K562 (cell line): ENCODE measurements at regions not wholly inside any gene's neighbourhood (a gene's known extent, or its start where the extent isn't known, plus 50 kb on each side); places are given as distances from the start of the nearest gene placed in this dataset.

Experiments used
- CBX3 ChIP-seq, 2 experiments: IDR thresholded peaks; 1 replicate in 1 of 2; 2 replicates in 1 of 2; pipeline ENCODE4 v1.6.1; 2012; ENCODE audit warnings: inconsistent platforms in 2 of 2, low read length in 2 of 2, borderline replicate concordance in 1 of 2, control low read depth in 1 of 2
- CREB1 ChIP-seq, 2 experiments: sonication (generic) in 1 of 2; formaldehyde crosslinking in 1 of 2; IDR thresholded peaks; 2 replicates each; pipeline versions ENCODE4 v1.6.1 to v1.8.0; 2012 to 2022; ENCODE audit warnings: inconsistent platforms in 1 of 2, mild to moderate bottlenecking in 1 of 2, missing genetic modification reagents in 1 of 2, moderate library complexity in 1 of 2
- DDX20 ChIP-seq: fragments of 450-650 bp; IDR thresholded peaks from 2 replicates; pipeline ENCODE4 v1.6.1; 2016; ENCODE audit warnings: missing genetic modification characterization, low read depth, mild to moderate bottlenecking, missing compliant biosample characterization, moderate library complexity
- LARP7 ChIP-seq: fragments of 450-650 bp; IDR thresholded peaks from 2 replicates; pipeline ENCODE4 v1.6.1; 2016
- MED1 ChIP-seq: sonication (generic); formaldehyde crosslinking; IDR thresholded peaks from 2 replicates; pipeline ENCODE4 v1.8.1; 2023; ENCODE audit warnings: missing genetic modification reagents, borderline replicate concordance
- PYGO2 ChIP-seq: fragments of 450-650 bp; IDR thresholded peaks from 2 replicates; pipeline ENCODE4 v1.6.1; 2016; ENCODE audit warnings: mild to moderate bottlenecking, missing genetic modification characterization, moderate library complexity, missing compliant biosample characterization
- RBM34 ChIP-seq: fragments of 200-400 bp; formaldehyde crosslinking; IDR thresholded peaks from 2 replicates; pipeline ENCODE4 v1.6.1; 2018; ENCODE audit warnings: low read length, borderline replicate concordance; ENCODE audit not compliant: insufficient read depth
- SNIP1 ChIP-seq: fragments of 450-650 bp; IDR thresholded peaks from 2 replicates; pipeline ENCODE4 v1.7.1; 2017; ENCODE audit warnings: low read depth, mild to moderate bottlenecking
- SRF ChIP-seq, 2 experiments: fragments of 250-450, 450-650 bp in 1 of 2; sonication (Bioruptor Pico) in 1 of 2; sonication (generic) in 1 of 2; formaldehyde crosslinking; IDR thresholded peaks; 2 replicates each; pipeline versions ENCODE4 v1.5.0 to v1.5.1; 2020 to 2022; ENCODE audit warnings: mild to moderate bottlenecking in 1 of 2, missing genetic modification reagents in 1 of 2
- ZNF41 ChIP-seq: fragments of 250-450 bp; sonication (Bioruptor Pico); conservative IDR thresholded peaks from 2 replicates; pipeline ENCODE4 v1.4.0; 2020; ENCODE audit warnings: mild to moderate bottlenecking
- TF ChIP-seq, protein P1 (sequence below): fragments of 250-450 bp; sonication (Bioruptor Pico); IDR thresholded peaks from 2 replicates; pipeline ENCODE4 v1.4.0; 2020; ENCODE audit warnings: borderline replicate concordance
- TF ChIP-seq, protein P2 (sequence below): sonication (generic); formaldehyde crosslinking; IDR thresholded peaks from 2 replicates; pipeline ENCODE4 v1.8.0; 2022; ENCODE audit warnings: mild to moderate bottlenecking, low read depth, missing genetic modification reagents
- TF ChIP-seq, protein P3 (sequence below), 2 experiments: IDR thresholded peaks; 2 replicates each; pipeline ENCODE4 v1.6.1; 2011; ENCODE audit warnings: borderline replicate concordance in 1 of 2, control low read depth in 1 of 2, low read depth in 1 of 2, low read length in 1 of 2, mild to moderate bottlenecking in 1 of 2, mixed read lengths in 1 of 2, moderate library complexity in 1 of 2; ENCODE audit not compliant: insufficient read depth in 1 of 2, insufficient read length in 1 of 2, poor library complexity in 1 of 2, severe bottlenecking in 1 of 2; ENCODE audit errors: extremely low read depth in 1 of 2
- TF ChIP-seq, protein P4 (sequence below): fragments of 250-450 bp; sonication (Bioruptor Pico); IDR thresholded peaks from 2 replicates; pipeline ENCODE4 v1.5.1; 2021; ENCODE audit warnings: mild to moderate bottlenecking

- TF ChIP-seq, protein P1, sequence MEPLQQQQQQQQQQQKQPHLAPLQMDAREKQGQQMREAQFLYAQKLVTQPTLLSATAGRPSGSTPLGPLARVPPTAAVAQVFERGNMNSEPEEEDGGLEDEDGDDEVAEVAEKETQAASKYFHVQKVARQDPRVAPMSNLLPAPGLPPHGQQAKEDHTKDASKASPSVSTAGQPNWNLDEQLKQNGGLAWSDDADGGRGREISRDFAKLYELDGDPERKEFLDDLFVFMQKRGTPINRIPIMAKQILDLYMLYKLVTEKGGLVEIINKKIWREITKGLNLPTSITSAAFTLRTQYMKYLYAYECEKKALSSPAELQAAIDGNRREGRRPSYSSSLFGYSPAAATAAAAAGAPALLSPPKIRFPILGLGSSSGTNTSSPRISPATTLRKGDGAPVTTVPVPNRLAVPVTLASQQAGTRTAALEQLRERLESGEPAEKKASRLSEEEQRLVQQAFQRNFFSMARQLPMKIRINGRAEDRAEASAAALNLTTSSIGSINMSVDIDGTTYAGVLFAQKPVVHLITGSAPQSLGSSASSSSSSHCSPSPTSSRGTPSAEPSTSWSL (CRISPR knock-in tag): no peak
- TF ChIP-seq, protein P2, sequence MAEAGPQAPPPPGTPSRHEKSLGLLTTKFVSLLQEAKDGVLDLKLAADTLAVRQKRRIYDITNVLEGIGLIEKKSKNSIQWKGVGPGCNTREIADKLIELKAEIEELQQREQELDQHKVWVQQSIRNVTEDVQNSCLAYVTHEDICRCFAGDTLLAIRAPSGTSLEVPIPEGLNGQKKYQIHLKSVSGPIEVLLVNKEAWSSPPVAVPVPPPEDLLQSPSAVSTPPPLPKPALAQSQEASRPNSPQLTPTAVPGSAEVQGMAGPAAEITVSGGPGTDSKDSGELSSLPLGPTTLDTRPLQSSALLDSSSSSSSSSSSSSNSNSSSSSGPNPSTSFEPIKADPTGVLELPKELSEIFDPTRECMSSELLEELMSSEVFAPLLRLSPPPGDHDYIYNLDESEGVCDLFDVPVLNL (CRISPR knock-in tag): no peak
- TF ChIP-seq CREB1 (IDR thresholded peaks at IDR 0.05) (no peak), CREB1 (CRISPR knock-in tag; IDR thresholded peaks at IDR 0.05) (no peak), PYGO2 (tag) (no peak), CBX3 (IDR thresholded peaks at IDR 0.05; ENCODE audit: borderline replicate concordance in 1 of 2, low read length in 2 of 2) (no peak), MED1 (CRISPR knock-in tag) (no peak), SRF (CRISPR knock-in tag; IDR thresholded peaks at IDR 0.05) (no peak), RBM34 (no peak), SNIP1 (no peak), DDX20 (tag) (no peak), ZNF41 (no peak), LARP7 (no peak)
- TF ChIP-seq, protein P3, sequence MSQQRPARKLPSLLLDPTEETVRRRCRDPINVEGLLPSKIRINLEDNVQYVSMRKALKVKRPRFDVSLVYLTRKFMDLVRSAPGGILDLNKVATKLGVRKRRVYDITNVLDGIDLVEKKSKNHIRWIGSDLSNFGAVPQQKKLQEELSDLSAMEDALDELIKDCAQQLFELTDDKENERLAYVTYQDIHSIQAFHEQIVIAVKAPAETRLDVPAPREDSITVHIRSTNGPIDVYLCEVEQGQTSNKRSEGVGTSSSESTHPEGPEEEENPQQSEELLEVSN (IDR thresholded peaks at IDR 0.05; ENCODE audit: borderline replicate concordance in 1 of 2, extremely low read depth in 1 of 2, insufficient read depth in 1 of 2, insufficient read length in 1 of 2, low read depth in 1 of 2, low read length in 1 of 2, poor library complexity in 1 of 2, severe bottlenecking in 1 of 2): no peak
- TF ChIP-seq, protein P4, sequence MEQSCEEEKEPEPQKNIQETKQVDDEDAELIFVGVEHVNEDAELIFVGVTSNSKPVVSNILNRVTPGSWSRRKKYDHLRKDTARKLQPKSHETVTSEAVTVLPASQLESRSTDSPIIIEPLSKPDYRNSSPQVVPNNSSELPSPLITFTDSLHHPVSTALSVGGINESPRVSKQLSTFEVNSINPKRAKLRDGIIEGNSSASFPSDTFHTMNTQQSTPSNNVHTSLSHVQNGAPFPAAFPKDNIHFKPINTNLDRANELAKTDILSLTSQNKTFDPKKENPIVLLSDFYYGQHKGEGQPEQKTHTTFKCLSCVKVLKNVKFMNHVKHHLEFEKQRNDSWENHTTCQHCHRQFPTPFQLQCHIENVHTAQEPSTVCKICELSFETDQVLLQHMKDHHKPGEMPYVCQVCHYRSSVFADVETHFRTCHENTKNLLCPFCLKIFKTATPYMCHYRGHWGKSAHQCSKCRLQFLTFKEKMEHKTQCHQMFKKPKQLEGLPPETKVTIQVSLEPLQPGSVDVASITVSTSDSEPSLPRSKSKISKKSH (CRISPR knock-in tag): no peak
Measured at GRCh38 chr13:104987621-104988020, 1547.8 kb downstream of the EFNB2 start (continued).
